Retinal pigment epithelial cell (primary cell): ENCODE measurements at regions not wholly inside any gene's neighbourhood (a gene's known extent, or its start where the extent isn't known, plus 50 kb on each side); places are given as distances from the start of the nearest gene placed in this dataset.
"Not testable (repeated sequence)": the region's sequence is repeated elsewhere in the genome, so short reads cannot be mapped to it uniquely, and the experiment has no call there.

Experiments
- DNase-seq: peaks from one replicate; pipeline ENCODE4 v3.0.0-alpha.2; 2010; ENCODE audit warnings: low read depth
- H3K4me3 ChIP-seq: 2 replicates; pipeline ENCODE4 v1.5.1; 2011; ENCODE audit warnings: mild to moderate bottlenecking, low read length, control low read depth, moderate library complexity
- CTCF ChIP-seq: conservative IDR thresholded peaks from 2 replicates; pipeline ENCODE4 v1.5.1; 2011; ENCODE audit warnings: low read depth, low read length, control low read depth, inconsistent platforms

- H3K4me3 ChIP-seq, result no peak overlapping the region
- DNase-seq, result no peak
- TF ChIP-seq CTCF, result no peak
These were observed 74.6 kb downstream of the UTRN start for GRCh38 chr6:144359783-144360182.

- no peak for DNase-seq
- no peak for TF ChIP-seq CTCF
- no peak overlapping the region for H3K4me3 ChIP-seq
These were observed 75.3 kb downstream of the UTRN start for GRCh38 chr6:144360401-144360800.

- TF ChIP-seq CTCF, result no peak
- no peak for DNase-seq
- H3K4me3 ChIP-seq, result no peak overlapping the region
These were observed 75.9 kb downstream of the UTRN start for GRCh38 chr6:144361016-144361415.

GRCh38 chr6:144362042-144363018 lies 77.2 kb downstream of the UTRN start:
- no peak for TF ChIP-seq CTCF
- peak; percentile 35 for DNase-seq

GRCh38 chr6:144364208-144364720 lies 79.1 kb downstream of the UTRN start:
- no peak overlapping the region for H3K4me3 ChIP-seq
- DNase-seq, result no peak
- no peak for TF ChIP-seq CTCF

More at GRCh38 chr6:144362042-144363018, 77.2 kb downstream of the UTRN start:
- no peak overlapping the region for H3K4me3 ChIP-seq

GRCh38 chr6:144364782-144365181 lies 79.6 kb downstream of the UTRN start:
- no peak overlapping the region for H3K4me3 ChIP-seq
- no peak for TF ChIP-seq CTCF
- no peak for DNase-seq

- H3K4me3 ChIP-seq, result no peak overlapping the region
- DNase-seq, result no peak
- no peak for TF ChIP-seq CTCF
These were observed 80.1 kb downstream of the UTRN start for GRCh38 chr6:144365271-144365670.

GRCh38 chr6:144369696-144370095 lies 84.6 kb downstream of the UTRN start:
- DNase-seq, H3K4me3 ChIP-seq: not testable (repeated sequence)
